OCI-LY7 (cell line): ENCODE measurements at regions not wholly inside any gene's neighbourhood (a gene's known extent, or its start where the extent isn't known, plus 50 kb on each side); places are given as distances from the start of the nearest gene placed in this dataset.

ENCODE experiments used
- BruUV-seq: library from RNA; stranded (reverse); fragments of 400-500 nt; replicated peaks from 2 replicates; lab custom pipeline; 2021; lab: Mats Ljungman, UMichigan
- CTCF ChIA-PET: fragments of 300-600 bp; sonication (Branson Sonifier 250); formaldehyde crosslinking; loops from one replicate; lab custom pipeline; 2022; ENCODE audit warnings: antibody characterized with exemption; ENCODE audit not compliant: unreplicated experiment; lab: Charles Lee
- POLR2A ChIA-PET: fragments of 300-600 bp; sonication (Branson Sonifier 250); formaldehyde crosslinking; loops from one replicate; lab custom pipeline; 2022; ENCODE audit warnings: antibody characterized with exemption; lab: Charles Lee
- DNase-seq: peaks from one replicate; pipeline ENCODE4 v3.0.0-alpha.2; 2015; ENCODE audit warnings: low spot score
- H2AFZ ChIP-seq: fragments of 200-600 bp; sonication (generic), shearing (Covaris generic); 2 replicates; pipeline ENCODE4 v1.6.1; 2014; ENCODE audit warnings: mild to moderate bottlenecking, antibody characterized with exemption, low read length, moderate library complexity
- H3K27ac ChIP-seq: fragments of 200-600 bp; sonication (generic); 2 replicates; pipeline ENCODE4 v1.5.1; 2014; ENCODE audit warnings: mixed run types, low read depth, mild to moderate bottlenecking, moderate library complexity, low read length, inconsistent platforms; ENCODE audit not compliant: poor library complexity, severe bottlenecking
- H3K36me3 ChIP-seq: fragments of 200-600 bp; sonication (generic); 2 replicates; pipeline ENCODE4 v1.6.1; 2014; ENCODE audit warnings: mild to moderate bottlenecking, antibody characterized with exemption, low read length, moderate library complexity, mixed read lengths; ENCODE audit not compliant: insufficient read depth
- H3K4me1 ChIP-seq: fragments of 200-600 bp; sonication (generic); 2 replicates; pipeline ENCODE4 v1.5.1; 2014; ENCODE audit warnings: mild to moderate bottlenecking, low read length; ENCODE audit not compliant: insufficient read depth, poor library complexity, severe bottlenecking
- H3K4me2 ChIP-seq: fragments of 200-600 bp; sonication (generic); 2 replicates; pipeline ENCODE4 v1.6.1; 2014; ENCODE audit warnings: mild to moderate bottlenecking, low read length
- H3K4me3 ChIP-seq: fragments of 200-600 bp; sonication (generic); 2 replicates; pipeline ENCODE4 v1.5.1; 2014; ENCODE audit warnings: mild to moderate bottlenecking, low read depth, low read length; ENCODE audit not compliant: poor library complexity, severe bottlenecking
- H3K79me2 ChIP-seq: fragments of 200-600 bp; sonication (generic); 2 replicates; pipeline ENCODE4 v1.6.1; 2016; ENCODE audit warnings: low read depth, mild to moderate bottlenecking, low read length, moderate library complexity, mixed read lengths; ENCODE audit not compliant: insufficient read depth
- H3K9me2 ChIP-seq: fragments of 200-600 bp; sonication (generic); 2 replicates; pipeline ENCODE4 v1.6.1; 2016; ENCODE audit warnings: mild to moderate bottlenecking, low read length, mixed read lengths; ENCODE audit not compliant: insufficient read depth
- H3K9me3 ChIP-seq: fragments of 200-600 bp; sonication (generic); 2 replicates; pipeline ENCODE4 v1.6.1; 2014; ENCODE audit warnings: mild to moderate bottlenecking, mixed run types, low read length, mixed read lengths
- H4K20me1 ChIP-seq: fragments of 200-600 bp; sonication (generic); 2 replicates; pipeline ENCODE4 v1.6.1; 2014; ENCODE audit warnings: mild to moderate bottlenecking, antibody characterized with exemption, low read length, moderate library complexity, mixed read lengths; ENCODE audit not compliant: insufficient read depth
- CTCF ChIP-seq: fragments of 200-600 bp; sonication (generic); conservative IDR thresholded peaks from 2 replicates; pipeline ENCODE4 v1.5.1; 2014; ENCODE audit warnings: mild to moderate bottlenecking, antibody characterized with exemption, low read length, moderate library complexity, mixed read lengths
- EZH2phosphoT487 ChIP-seq: fragments of 200-600 bp; sonication (generic); IDR thresholded peaks from 2 replicates; pipeline ENCODE4 v1.6.1; 2018; ENCODE audit warnings: low read depth, borderline replicate concordance, mild to moderate bottlenecking, mixed run types, antibody characterized with exemption, low read length, moderate library complexity, mixed read lengths
- intact Hi-C: fragments of 100-400 bp; cut with micrococcal nuclease; formaldehyde crosslinking; loops from one replicate; pipeline ENCODE4 v1.10.0; 2022; ENCODE audit not compliant: unreplicated experiment

GRCh38 chrX:33840176-33840575, 291.9 kb downstream of the FAM47A start:
- H3K4me1 ChIP-seq: no peaks in the 10 kb centered on the region
- no peak overlapping the region for H3K4me3 ChIP-seq
- H3K36me3 ChIP-seq: no peaks in the 10 kb centered on the region
- DNase-seq: no peak
- no peaks in the 10 kb centered on the region for H3K9me3 ChIP-seq
- ChIA-PET CTCF (no interaction called here), POLR2A (no interaction called here)
- no peaks in the 10 kb centered on the region for H4K20me1 ChIP-seq
- no TSS peak for BruUV-seq
- no peaks in the 10 kb centered on the region for H3K9me2 ChIP-seq
- no peak overlapping the region for H3K27ac ChIP-seq
- no peaks in the 10 kb centered on the region for H3K79me2 ChIP-seq
- intact Hi-C loops: no loop called here
- no peak overlapping the region for H3K4me2 ChIP-seq
- H2AFZ ChIP-seq: no peak overlapping the region
- no peak for TF ChIP-seq EZH2phosphoT487
- no peak for TF ChIP-seq CTCF

GRCh38 chrX:33831211-33831610, 300.9 kb downstream of the FAM47A start:
- Histone ChIP-seq H3K4me2 (no peak overlapping the region), H3K79me2 (no peaks in the 10 kb centered on the region), H3K36me3 (no peaks in the 10 kb centered on the region), H2AFZ (no peak overlapping the region), H3K27ac (no peak overlapping the region), H4K20me1 (no peaks in the 10 kb centered on the region), H3K9me3 (no peaks in the 10 kb centered on the region), H3K4me3 (no peak overlapping the region), H3K4me1 (no peaks in the 10 kb centered on the region), H3K9me2 (no peaks in the 10 kb centered on the region)
- CTCF ChIA-PET: no interaction called here
- POLR2A ChIA-PET: no interaction called here
- TF ChIP-seq CTCF: no peak
- no peak for TF ChIP-seq EZH2phosphoT487
- intact Hi-C loops: no loop called here
- no TSS peak for BruUV-seq
- DNase-seq: no peak

GRCh38 chrX:33817266-33817665, 314.8 kb downstream of the FAM47A start:
- TF ChIP-seq CTCF (no peak), EZH2phosphoT487 (no peak)
- Histone ChIP-seq H2AFZ (no peak overlapping the region), H3K9me3 (no peaks in the 10 kb centered on the region), H3K4me2 (no peak overlapping the region), H3K36me3 (no peaks in the 10 kb centered on the region), H4K20me1 (no peaks in the 10 kb centered on the region), H3K4me1 (no peaks in the 10 kb centered on the region), H3K9me2 (no peaks in the 10 kb centered on the region), H3K27ac (no peak overlapping the region), H3K79me2 (no peaks in the 10 kb centered on the region), H3K4me3 (no peak overlapping the region)
- no peak for DNase-seq
- BruUV-seq: no TSS peak
- intact Hi-C loops: no loop called here
- ChIA-PET POLR2A (no interaction called here), CTCF (no interaction called here)
